NCI-H2227 (cell line): ENCODE measurements at regions not wholly inside any gene's neighbourhood (a gene's known extent, or its start where the extent isn't known, plus 50 kb on each side); places are given as distances from the start of the nearest gene placed in this dataset.
"Not testable (repeated sequence)": the region's sequence is repeated elsewhere in the genome, so short reads cannot be mapped to it uniquely, and the experiment has no call there.

Source experiments
- DNase-seq: peaks from one replicate; lab custom pipeline; 2025; ENCODE audit not compliant: unreplicated experiment; lab: John Stamatoyannopoulos, UW

DNA sequence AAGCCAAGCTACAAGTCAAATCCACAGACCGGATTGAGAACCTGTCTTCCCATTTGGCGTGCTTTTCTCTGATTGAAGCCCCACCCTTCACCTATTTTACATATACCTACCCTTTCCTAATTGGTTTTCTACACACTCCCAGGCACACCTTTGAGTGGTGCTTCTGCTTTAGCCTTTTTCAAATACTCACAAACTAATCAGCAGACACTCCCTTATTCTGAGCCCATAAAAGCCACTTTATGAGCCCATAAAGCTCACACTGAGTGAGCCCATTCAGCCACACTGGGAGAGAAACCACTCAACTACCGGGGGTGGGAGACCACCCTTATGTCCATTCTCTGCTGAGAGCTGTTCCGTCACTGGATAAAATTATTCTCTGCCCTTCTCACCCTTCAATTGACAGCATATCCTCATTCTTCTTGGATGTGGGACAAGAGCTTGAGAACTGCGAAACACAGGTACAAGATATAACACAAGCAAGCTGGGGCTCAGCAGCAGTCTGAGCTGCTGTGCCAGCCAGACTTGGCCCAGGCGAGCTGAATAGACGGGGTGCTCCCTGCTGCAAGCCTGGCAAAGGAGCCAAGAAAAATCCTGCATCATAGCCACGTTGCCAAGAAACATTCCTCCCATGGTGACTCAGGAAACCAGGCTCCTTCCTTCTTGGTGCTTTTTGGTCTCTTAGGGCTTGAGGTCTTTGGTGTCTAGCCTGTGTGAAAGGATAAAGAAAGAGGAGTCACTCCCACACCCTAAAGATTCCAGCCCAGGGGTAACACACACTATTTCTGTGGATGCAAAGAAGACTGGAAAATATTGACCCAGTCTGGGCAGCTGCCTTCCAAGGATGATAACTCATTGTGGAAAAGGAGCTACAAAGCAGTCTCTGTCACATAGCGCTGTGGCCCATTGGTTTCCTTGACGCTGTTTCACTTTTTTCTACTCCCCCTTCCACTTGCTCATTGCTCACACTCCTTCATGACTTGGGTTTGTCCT lies 609.7 kb downstream of the MCTP2 start:
- DNase-seq: no peak

DNA sequence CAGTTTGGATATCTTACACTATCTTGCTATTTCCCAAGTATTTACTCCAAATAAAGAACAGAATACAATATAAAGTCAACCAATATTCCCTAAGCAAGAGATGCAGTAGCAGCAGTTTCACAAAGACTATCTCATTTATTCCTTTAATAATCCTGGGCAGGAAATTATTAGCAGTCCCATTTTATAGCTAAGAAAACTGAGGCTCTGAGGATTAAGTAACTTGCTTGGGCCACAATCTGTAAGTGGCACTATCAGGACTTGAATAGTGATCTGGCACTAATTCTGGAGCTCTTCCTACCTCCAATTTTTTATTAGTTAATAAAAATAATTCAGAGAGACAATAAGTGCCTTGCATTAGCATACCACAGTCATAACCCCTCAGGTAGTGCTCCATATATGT lies 611.7 kb downstream of the MCTP2 start:
- no peak for DNase-seq

- DNase-seq: no peak
These were observed 612.8 kb downstream of the MCTP2 start for GRCh38 chr15:94844198-94844537.

DNA sequence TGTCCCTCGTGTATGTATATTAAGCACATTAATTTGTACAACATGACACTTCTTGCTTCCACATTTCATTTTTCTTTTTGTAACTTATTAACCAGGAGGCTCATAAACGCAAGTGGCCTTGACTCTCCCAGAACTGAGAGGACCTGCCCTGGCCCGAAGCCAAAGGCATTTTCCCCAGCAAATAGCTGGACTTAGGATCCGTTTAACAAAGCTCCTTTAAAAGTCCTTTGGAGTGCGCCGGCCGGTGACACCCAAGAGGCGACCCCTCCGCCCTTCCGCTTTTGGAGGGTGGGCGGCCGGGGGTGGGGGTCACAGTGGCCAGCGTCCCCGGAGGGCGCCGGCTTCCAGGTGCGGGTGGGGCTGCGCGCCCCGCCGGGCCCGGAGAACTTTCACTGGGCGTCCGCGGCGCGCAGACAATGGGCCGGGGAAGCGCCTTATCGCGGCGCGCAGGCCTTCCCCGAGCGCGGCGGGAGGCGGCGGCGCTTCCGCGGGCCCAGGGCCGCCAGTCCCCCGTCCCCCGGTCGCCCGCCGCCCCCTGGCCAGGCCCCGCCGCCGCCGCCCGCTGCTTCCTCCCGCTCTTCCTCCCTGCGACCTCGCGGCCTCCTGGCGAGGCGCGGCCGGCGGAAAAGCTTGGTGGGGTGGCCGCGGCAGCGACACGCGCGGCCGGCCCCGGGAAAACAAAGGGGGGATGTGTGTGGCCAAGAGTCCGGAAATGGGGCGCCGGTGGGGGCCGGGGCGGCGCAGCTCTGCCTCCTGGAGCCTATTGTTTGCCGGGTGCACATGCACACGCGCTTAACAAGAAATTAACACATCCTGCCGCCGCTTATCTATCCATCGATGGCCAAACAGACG lies 613.4 kb downstream of the MCTP2 start:
- DNase-seq: peak; percentile 34

GRCh38 chr15:94845390-94845716 lies 614.0 kb downstream of the MCTP2 start:
- DNase-seq: no peak

DNA sequence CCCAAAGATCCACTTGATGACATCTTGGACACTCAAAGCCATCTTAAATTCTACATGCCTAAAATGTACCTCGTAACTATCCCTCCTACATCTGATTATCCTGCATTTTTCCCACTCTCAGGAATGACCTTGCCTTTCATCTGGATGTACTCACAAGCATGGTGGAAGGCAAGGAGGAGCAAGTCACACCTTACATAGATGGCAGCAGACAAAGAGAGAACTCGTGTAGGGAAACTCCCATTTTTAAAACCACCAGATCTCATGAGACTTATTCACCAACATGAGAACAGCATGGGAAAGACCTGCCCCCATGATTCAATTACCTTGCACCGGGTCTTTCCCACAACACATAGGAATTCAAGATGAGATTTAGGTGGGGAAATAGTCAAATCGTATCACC lies 616.0 kb downstream of the MCTP2 start:
- DNase-seq: no peak

DNA sequence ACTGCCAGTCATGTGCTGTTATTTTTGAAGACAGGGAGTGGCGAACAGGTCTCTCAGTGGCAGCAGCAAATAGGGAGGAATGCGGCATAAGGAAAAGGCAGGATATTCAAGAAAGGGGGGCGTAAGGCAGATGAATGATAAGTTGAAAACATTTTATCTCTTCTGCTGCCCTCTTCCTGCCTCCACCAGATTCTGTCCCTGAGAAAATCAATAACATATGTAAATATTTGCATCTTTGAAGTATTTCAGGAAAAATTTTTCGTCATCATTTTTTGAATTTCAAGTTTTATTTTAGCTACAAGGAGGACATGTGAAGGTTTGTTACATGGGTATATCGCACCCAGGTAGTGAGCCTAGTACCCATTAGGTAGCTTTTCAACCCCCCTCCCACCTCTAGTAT lies 616.7 kb downstream of the MCTP2 start:
- no peak for DNase-seq

GRCh38 chr15:94855018-94855408 lies 623.7 kb downstream of the MCTP2 start:
- DNase-seq: no peak

GRCh38 chr15:94855409-94856266 lies 624.3 kb downstream of the MCTP2 start:
- DNase-seq: no peak

DNA sequence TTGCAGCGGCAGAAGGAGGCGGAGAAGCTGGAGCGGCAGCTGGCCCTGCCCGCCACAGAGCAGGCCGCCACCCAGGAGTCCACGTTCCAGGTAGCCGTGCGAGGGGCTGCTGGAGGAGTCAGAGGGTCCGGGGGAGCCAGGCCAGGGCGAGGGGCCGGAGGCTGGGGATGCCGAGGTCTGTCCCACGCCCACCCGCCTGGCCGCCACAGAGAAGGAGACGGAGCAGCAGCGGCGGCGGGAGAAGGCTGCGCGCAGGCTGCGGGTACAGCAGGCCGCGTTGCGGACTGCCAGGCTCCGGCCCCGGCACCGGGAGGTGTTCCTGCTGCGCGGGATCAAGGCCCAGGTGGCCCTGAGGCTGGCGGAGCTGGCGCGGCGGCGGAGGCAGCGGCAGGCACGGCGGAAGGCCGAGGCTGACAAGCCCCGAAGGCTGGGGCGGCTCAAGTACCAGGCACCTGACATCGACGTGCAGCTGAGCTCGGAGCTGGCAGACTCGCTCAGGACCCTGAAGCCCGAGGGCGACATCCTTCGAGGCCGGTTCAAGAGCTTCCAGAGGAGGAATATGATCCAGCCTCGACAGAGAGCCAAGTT lies 625.0 kb downstream of the MCTP2 start:
- DNase-seq: no peak

- no peak for DNase-seq
These were observed 626.1 kb downstream of the MCTP2 start for GRCh38 chr15:94857466-94857865.

- DNase-seq: no peak
These were observed 626.6 kb downstream of the MCTP2 start for GRCh38 chr15:94858011-94858410.

DNA sequence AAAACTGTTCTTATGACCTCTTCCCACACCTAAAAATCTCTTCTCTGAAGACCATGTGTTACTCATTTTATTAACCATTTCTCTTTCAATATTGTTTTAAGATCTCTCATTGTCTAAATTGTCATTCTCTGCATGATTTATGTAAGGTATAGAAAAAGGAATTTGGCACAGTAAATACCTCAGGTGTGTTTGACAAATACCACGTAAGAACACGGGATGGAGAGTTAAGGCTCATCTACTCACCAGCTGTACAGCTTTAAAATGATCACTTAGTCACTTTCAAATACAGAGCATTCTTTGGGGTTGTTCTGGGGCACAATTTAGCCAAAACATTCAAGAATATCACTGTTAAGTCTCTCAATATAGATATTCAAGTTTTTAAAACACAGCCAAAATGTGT lies 627.1 kb downstream of the MCTP2 start:
- DNase-seq: no peak

DNA sequence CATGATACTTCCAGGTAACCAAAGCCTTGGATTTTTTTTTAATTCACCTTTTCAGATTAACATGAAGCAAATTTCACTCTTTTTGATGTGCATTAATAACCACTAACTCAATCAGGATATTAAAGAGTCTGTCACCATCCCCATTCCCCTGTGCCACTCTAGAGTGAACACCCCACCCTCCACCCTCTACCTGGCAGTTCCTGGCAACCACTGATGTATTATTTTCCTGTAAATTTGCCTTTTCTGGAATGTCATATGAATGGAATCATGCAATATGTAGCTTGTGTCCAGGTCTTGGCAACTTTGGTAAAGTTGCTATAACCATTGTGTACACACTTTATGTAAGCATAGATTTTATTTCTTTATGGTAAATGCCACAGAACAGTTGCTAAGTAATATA lies 627.6 kb downstream of the MCTP2 start:
- DNase-seq: no peak

DNA sequence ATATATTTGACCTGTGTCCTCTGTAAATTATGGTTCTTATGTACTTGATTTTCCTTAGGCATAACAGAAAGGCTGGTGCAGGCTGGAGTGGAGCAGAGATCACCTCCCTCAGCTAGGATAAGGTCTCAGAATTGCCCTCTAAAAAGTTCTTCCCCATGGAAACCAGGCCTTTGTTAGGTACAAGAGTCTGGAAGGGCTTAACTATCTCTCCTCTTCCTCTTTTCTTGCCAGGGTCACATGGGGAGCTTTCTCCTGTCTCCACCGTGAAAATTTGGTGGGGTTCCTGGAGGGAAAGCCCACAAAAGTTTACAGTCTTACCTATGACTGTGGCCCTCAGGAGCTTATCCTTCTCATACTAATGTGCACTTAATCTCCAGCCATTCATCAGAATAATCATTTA lies 633.2 kb downstream of the MCTP2 start:
- DNase-seq: no peak

DNA sequence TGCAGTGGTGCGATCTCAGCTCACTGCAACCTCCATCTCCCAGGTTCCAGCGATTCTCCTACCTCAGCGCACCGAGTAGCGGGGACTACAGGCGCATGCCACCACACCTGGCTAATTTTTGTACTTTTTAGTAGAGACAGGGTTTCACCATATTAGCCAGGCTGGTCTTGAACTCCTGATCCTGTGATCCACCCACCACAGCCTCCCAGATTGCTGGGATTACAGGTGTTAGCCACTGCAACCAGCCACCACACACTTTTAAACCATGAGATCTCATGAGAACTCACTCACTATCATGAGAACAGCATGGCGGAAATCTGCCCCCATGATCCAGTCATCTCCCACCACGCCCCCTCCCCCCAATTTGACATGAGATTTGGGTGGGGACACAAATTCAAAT lies 636.9 kb downstream of the MCTP2 start:
- not testable (repeated sequence) for DNase-seq

DNA sequence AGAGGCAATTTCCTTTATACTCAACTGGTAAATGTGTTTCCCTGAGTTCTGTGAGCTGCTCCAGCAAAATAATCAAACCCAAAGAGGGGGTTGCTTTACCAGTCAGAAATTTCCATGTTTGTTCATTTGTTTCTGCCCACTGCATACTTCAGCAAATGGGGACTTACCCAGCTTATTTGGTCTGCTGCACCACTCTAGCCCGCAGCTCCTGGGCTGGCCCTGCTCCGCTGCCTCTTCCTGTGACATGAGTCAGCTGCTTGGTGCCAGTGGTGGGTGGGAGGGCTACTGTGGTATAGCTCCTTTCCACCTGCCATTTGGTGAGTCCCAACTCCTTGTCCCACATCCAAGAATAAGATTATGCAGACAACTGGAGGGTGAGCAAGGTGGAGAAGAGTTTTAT lies 644.2 kb downstream of the MCTP2 start:
- DNase-seq: no peak

- no peak for DNase-seq
These were observed 646.5 kb downstream of the MCTP2 start for GRCh38 chr15:94877833-94878232.

- DNase-seq: no peak
These were observed 650.8 kb downstream of the MCTP2 start for GRCh38 chr15:94882071-94882712.

DNA sequence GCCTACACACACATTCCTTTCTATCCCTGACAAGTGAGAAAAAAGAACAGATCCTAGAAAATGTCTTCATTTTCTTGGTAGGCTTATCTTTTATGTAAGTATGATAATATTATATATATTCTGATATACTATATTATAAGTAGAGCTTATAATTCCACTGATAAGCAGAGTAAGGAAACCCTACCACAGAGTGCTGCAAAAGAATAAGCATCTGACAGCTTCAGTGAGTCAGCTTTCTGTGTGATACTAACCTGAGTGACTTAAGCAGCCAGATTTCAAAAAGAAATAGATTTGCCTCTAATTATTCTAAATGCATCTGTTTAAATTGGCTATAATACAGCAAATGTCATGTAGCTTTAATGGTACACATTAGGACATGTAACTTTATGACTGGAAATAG lies 656.0 kb downstream of the MCTP2 start:
- DNase-seq: no peak
